NCI-H2196 (cell line): ENCODE measurements at regions not wholly inside any gene's neighbourhood (a gene's known extent, or its start where the extent isn't known, plus 50 kb on each side); places are given as distances from the start of the nearest gene placed in this dataset.
"Not testable (repeated sequence)": the region's sequence is repeated elsewhere in the genome, so short reads cannot be mapped to it uniquely, and the experiment has no call there.

Source experiments
- DNase-seq: peaks from one replicate; lab custom pipeline; 2025; ENCODE audit not compliant: unreplicated experiment; lab: John Stamatoyannopoulos, UW

- no peak for DNase-seq
Measured at GRCh38 chr10:105756386-105756785, 1115.3 kb downstream of the SORCS3 start.

DNA sequence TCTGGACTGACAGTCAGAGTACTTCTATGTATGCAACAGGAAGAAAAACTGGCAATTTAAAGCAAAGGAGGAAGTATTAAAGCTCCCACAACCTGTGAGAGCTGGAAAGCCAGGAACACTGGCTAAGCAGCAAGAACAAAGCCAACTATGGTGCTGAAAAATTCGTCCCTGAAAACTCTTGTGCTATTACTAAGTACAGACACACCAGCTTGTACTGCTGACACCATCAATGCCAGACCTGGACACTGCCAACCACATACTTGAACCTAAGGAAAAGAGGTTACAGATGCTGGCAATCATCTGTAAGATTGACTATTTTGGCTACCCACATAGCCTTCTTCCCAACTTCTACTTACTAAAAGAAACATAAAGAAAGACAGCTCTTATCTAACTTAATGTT, 1110.6 kb downstream of the SORCS3 start:
- DNase-seq, result no peak

DNA sequence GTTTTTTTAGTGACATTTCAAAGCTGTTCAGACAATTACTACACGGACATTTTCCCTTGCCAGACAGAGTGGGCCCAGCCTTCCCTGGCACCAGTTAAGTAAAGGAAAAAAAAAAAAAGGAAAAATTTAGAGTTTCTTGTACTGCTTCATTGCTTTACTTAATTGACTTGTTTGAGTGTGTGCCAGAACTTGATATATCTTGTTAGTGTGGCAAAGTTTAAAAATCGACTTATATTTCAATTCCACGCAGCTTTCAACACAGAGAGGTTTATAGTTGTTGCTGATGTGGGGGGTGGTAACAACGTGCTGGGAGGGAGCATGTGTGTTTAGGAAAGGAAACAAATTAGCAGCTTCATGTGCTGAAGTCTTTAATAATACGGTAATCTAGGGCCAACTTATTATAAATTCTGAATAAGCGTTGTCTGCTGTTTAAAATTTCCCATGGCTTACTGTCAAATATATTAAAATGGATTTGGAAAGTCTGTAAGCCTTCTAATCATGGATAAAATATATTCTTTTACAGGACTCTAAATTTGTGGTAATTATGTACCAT, 1104.6 kb downstream of the SORCS3 start:
- DNase-seq, result no peak

- no peak for DNase-seq
Measured at GRCh38 chr10:105743343-105744056, 1102.4 kb downstream of the SORCS3 start.

DNA sequence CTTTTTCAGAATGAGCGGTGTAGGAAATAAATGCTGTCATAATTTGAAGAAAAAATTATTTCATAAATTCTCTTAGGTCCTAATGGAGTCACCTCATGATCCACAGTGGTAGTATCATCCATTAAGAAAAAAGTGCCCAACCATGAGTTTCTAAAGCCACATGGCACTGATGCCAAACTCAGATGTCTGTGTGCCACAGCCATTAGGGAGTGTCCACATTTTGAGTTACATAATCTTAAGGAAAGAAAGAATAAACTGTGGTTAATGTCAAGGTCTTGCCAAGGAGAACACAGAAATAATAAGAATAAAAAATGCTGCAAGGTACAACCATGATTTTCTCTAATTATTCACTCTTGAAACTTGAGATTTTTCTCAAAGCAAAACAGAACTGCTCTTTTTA, 1101.8 kb downstream of the SORCS3 start:
- no peak for DNase-seq

- DNase-seq, result no peak
Measured at GRCh38 chr10:105742184-105742583, 1101.1 kb downstream of the SORCS3 start.

DNA sequence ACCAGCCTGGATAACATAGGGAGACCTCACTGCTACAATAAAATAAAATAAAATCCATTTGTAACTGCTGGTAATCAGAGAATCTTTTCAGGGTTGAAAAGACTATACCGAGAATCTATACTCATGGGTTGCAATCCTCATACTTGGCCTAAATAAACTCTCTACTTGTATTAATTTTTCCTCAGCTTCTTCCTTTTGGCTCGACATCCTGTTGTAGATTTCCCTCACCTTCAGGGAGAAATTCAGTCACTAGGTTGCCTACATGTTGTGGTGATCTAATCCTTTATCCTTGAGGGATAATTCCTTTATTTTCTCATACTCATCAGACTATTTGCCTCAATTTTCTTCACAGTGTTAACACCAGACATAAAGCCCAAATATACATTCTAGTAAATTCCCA, 1093.4 kb downstream of the SORCS3 start:
- no peak for DNase-seq

GRCh38 chr10:105733924-105734323, 1092.8 kb downstream of the SORCS3 start:
- DNase-seq, result no peak

DNA sequence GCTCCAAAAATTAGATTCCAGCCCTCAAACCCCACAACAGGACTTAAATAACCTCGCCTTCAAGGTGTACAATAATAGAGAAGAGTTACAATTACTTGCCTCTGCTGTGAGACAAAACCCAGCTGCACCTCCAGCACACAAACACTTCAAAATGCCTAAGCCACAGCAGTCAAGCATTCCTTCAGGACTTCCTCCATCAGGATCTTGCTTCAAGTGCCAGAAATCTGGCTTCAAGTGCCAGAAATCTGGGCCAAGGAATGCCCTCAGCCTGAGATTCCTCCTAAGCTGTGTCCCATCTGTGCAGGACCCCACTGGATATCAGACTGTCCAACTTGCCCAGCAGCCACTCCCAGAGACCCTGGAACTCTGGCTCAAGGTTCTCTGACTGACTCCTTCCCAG, 1088.3 kb downstream of the SORCS3 start:
- DNase-seq, result no peak

- DNase-seq, result not testable (repeated sequence)
Measured at GRCh38 chr10:105727586-105727985, 1086.5 kb downstream of the SORCS3 start.

DNA sequence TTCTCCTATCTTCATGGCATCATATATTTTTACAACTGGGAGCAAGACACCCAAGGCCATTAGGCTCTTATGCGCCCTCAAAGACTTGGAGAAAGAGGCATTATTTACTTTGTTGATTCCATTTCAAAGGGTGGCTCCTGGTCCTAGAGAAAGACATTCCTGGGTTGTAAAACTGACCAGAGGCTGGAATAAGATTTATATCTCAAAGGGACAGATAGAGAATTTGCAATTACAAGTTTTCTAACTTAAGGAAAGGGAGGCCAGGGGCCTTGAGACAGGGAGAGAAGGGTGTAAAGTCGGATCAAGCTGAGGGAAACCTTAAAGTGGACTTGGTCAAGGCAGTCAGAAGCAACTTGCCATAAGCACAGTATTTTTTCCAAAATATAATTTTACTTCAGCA, 1086.0 kb downstream of the SORCS3 start:
- DNase-seq, result no peak

- DNase-seq, result no peak
Measured at GRCh38 chr10:105726149-105726548, 1085.1 kb downstream of the SORCS3 start.

- DNase-seq, result no peak
Measured at GRCh38 chr10:105725007-105725406, 1083.9 kb downstream of the SORCS3 start.

DNA sequence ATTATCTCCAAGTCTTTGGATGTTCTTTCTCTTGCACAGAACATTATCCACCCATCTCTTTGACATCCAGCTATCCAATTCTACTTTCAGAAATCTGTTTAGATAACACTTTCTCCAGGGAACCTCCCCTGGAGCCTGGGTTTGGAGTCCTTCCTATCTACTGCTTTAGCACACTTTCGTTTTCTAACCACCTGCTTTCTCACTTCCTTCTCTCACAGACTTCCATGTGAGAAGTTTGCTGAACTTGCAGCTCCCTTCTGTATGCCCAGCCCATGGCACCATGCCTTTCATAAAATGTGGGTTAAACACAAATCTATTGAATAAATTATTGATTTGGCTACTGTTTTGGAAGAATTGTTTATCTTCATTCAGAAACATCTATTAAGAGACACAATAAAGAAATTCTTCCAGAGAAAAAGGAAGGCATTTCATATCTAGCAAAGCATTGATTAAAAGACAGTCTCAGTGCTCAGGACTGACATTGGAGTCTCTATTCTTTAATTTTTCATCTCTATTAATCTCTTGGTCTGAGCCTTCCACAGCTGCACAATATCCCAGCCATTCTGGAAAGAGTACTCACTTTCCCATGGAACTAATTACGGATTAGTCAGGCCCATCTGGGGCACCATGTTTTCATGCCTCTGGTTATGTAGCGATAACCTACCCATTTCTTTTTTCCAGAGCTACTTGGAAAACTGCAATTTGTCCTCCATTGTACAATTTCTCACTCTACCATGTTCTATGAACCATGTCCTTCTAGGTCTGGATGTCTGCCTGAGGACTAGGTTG, 1077.3 kb downstream of the SORCS3 start:
- DNase-seq, result no peak

GRCh38 chr10:105714728-105715127, 1073.6 kb downstream of the SORCS3 start:
- no peak for DNase-seq

DNA sequence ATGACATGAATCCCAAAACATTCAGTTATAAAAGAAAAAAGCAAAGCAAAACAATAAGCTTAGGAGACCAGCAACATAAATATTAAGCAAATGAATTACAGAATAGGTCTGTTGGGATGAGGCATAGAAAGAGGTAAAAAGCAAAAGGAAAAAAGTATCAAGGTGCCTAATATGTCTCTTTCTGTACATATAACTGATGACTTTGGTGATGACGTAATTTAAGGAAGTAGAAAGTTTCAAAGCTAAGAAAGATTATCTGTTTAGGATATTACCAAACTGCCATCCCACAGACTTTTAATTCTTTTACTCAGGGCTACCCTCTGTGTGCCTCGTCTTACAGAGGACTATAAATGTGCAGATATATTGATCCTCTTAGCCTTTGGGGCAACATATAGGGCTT, 1066.5 kb downstream of the SORCS3 start:
- no peak for DNase-seq

DNA sequence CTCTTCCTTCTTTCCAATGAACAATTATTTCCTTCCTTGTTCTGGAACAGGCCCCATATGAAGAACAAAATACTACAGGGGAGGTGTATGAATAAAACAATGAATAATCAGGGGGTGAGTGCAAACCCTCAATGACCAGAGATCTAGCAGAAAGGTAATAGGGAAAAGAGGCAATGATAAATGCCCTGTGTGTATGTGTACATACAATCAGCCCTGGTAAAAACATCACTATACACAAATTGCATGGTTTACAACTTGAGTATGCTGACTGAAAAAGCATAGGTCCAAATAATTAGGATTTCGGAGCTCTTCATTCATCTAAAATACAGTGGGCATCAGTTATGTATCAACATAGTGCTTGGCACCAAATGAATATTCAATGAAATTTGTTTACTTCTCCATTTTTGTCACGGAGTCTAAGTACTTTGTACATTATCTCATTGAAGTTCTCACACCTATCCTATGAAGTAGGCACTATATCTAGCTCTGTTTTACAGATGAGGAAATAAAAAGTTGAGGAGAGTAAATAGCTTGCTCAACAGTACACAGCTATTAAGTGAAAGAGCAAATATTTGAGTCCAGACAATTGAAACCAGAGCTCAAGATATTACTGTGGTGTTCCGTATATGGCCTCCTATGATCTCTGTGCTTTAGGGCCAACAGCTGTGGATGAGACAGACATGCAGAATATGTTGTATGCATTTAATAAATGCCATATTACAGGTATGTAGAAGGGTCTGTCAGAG, 1065.4 kb downstream of the SORCS3 start:
- DNase-seq, result no peak

DNA sequence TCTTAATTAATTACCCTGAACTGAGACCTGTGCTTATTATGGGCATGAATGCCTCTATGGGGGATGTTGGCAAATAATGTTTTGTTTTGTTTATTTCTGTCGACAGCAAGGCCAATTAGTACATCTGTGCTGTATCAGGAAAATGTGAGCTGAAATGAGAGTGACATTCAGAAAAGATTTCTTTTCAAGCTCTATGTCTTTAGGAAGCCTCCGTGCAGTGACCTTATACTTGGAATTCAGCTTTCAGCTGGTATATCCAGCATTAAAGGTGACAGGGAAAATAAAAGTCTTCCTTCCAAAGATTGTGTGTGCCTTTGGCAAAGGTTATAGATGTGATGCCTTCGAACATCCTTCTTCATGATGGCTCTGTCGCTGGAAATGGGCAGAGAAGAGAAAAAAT, 1061.1 kb downstream of the SORCS3 start:
- no peak for DNase-seq

- no peak for DNase-seq
Measured at GRCh38 chr10:105700218-105700617, 1059.1 kb downstream of the SORCS3 start.

DNA sequence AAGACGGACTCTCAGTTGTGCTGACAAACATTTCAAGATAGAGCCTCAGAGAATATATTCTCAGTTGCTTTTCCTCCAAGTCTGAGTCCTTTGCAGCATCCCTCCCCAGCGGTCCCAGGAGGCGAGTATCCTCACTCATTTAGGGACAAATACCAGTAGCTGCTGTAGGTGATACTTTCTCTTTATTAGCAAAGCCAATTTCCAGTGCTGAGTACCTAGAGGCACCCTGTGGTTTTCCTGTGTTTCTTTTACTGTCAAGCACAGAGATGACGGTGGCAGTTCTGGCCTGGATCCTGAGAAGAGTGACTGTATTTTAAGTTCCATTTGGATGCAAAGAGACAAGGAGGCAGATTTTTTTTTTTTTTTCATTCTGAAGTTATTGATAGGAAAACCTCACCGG, 1058.4 kb downstream of the SORCS3 start:
- DNase-seq, result no peak

GRCh38 chr10:105698592-105698991, 1057.5 kb downstream of the SORCS3 start:
- no peak for DNase-seq
